RWPE1 (cell line): ENCODE measurements at regions not wholly inside any gene's neighbourhood (a gene's known extent, or its start where the extent isn't known, plus 50 kb on each side); places are given as distances from the start of the nearest gene placed in this dataset.

Experiments
- CTCF ChIA-PET: fragments of 350-600 bp; sonication (Branson Sonifier 250); formaldehyde crosslinking; extraction: SDS; loops from one replicate; lab custom pipeline; 2021; lab: Yijun Ruan, JAX
- POLR2A ChIA-PET: fragments of 400-600 bp; formaldehyde crosslinking; extraction: SDS; loops from one replicate; lab custom pipeline; 2020; ENCODE audit warnings: antibody characterized with exemption; ENCODE audit not compliant: low non-redundant PET; lab: Yijun Ruan, JAX
- DNase-seq: peaks from one replicate; pipeline ENCODE4 v3.0.0; 2012; ENCODE audit warnings: low spot score
- H3K27ac ChIP-seq: fragments of 450-650 bp; 2 replicates; pipeline ENCODE4 v1.5.1; 2017
- CTCF ChIP-seq: fragments of 450-650 bp; conservative IDR thresholded peaks from 2 replicates; pipeline ENCODE4 v1.5.1; 2017; ENCODE audit warnings: low read depth, mild to moderate bottlenecking

GRCh38 chr5:2686321-2687124, 65.0 kb downstream of the IRX2 start:
- peak overlapping the region; percentile 71 for H3K27ac ChIP-seq
- DNase-seq, result no peak
- TF ChIP-seq CTCF, result no peak
- POLR2A ChIA-PET, result no interaction called here
- CTCF ChIA-PET, result interaction anchor here (0.5 kb wide), 1 partner anchor 1609 kb away, joined by 3 read pairs; no protein-coding TSS in a partner anchor

GRCh38 chr5:2685651-2686272, 65.7 kb downstream of the IRX2 start:
- DNase-seq, result peak; percentile 79
- ChIA-PET CTCF (interaction anchor here (0.5 kb wide), 2 partner anchors 25 to 1610 kb away, joined by 3 read pairs; no protein-coding TSS in a partner anchor), POLR2A (no interaction called here)
- TF ChIP-seq CTCF, result no peak
- H3K27ac ChIP-seq, result peak overlapping the region; percentile 71

- DNase-seq, result no peak
- peak overlapping the region; percentile 59 for H3K27ac ChIP-seq
- ChIA-PET POLR2A (no interaction called here), CTCF (no interaction called here)
- TF ChIP-seq CTCF, result no peak
Observed at GRCh38 chr5:2684606-2685005, 66.9 kb downstream of the IRX2 start.

- no peak for TF ChIP-seq CTCF
- CTCF ChIA-PET, result no interaction called here
- H3K27ac ChIP-seq, result no peak overlapping the region
- DNase-seq, result no peak
- POLR2A ChIA-PET, result no interaction called here
Observed at GRCh38 chr5:2683720-2684119, 67.8 kb downstream of the IRX2 start.

GRCh38 chr5:2681476-2681875, 70.0 kb downstream of the IRX2 start:
- no peak overlapping the region for H3K27ac ChIP-seq
- POLR2A ChIA-PET, result no interaction called here
- CTCF ChIA-PET, result no interaction called here
- TF ChIP-seq CTCF, result no peak
- DNase-seq, result no peak

GRCh38 chr5:2680979-2681378, 70.5 kb downstream of the IRX2 start:
- ChIA-PET POLR2A (no interaction called here), CTCF (no interaction called here)
- H3K27ac ChIP-seq, result no peak overlapping the region
- TF ChIP-seq CTCF, result no peak
- no peak for DNase-seq
